GM13976 (cell line): ENCODE measurements at regions not wholly inside any gene's neighbourhood (a gene's known extent, or its start where the extent isn't known, plus 50 kb on each side); places are given as distances from the start of the nearest gene placed in this dataset.

Experiments
- DNase-seq: peaks from one replicate; pipeline ENCODE4 v3.0.0; 2012; ENCODE audit warnings: low spot score
- in situ Hi-C: fragments of 300-500 bp; cut with MboI; formaldehyde crosslinking; loops from one replicate; pipeline ENCODE4 v1.12.0; 2022; ENCODE audit warnings: low sequenced_read_pairs, mixed read lengths, inconsistent platforms; ENCODE audit not compliant: unreplicated experiment
- TF ChIP-seq, protein P1 (sequence below): IDR thresholded peaks from 2 replicates; pipeline ENCODE4 v1.5.1; 2012; ENCODE audit warnings: borderline replicate concordance, mild to moderate bottlenecking; ENCODE audit not compliant: insufficient read depth; ENCODE audit errors: extremely low read depth, missing control alignments, control extremely low read depth

DNA sequence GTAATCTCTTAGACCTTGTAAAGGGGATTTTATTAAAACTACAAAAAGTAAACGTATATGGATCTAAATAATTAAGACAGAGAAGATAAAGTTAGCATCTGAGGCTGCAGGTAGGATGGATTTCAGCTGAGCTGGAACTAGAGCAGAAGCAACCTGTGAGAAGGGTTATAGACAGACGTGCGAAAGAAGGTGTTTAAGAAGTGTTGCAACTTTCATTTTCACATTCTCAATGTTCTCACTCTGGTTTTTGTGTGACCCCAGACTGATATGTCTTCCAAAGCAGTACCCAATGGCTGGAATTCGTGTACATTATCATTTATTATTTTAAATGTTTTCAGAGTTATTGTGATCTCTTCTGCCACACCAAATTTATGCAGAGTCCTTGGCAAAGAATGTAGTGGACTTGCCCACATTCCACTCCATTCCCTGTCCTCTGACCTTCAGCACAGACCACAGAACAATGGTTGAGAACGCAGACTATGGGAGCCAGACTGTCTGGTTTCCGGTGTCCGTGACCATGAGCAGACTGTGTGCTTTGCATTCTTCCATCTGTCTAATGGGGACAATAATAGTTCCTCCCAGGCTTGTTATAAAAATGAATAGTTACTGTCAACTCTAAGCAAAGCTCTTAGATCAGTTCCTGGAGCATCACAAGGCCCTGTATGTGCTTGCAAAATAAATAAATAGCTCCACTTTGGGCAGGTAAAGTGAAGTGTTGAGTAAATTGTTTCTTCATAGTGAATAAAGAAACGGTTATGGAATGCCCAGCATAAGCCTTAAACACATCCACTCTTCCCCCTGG lies 140.6 kb upstream of the SAMSN1 start:
- in situ Hi-C loops: no loop called here
- TF ChIP-seq, protein P1, sequence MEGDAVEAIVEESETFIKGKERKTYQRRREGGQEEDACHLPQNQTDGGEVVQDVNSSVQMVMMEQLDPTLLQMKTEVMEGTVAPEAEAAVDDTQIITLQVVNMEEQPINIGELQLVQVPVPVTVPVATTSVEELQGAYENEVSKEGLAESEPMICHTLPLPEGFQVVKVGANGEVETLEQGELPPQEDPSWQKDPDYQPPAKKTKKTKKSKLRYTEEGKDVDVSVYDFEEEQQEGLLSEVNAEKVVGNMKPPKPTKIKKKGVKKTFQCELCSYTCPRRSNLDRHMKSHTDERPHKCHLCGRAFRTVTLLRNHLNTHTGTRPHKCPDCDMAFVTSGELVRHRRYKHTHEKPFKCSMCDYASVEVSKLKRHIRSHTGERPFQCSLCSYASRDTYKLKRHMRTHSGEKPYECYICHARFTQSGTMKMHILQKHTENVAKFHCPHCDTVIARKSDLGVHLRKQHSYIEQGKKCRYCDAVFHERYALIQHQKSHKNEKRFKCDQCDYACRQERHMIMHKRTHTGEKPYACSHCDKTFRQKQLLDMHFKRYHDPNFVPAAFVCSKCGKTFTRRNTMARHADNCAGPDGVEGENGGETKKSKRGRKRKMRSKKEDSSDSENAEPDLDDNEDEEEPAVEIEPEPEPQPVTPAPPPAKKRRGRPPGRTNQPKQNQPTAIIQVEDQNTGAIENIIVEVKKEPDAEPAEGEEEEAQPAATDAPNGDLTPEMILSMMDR: no peak
- DNase-seq: peak; percentile 31

DNA sequence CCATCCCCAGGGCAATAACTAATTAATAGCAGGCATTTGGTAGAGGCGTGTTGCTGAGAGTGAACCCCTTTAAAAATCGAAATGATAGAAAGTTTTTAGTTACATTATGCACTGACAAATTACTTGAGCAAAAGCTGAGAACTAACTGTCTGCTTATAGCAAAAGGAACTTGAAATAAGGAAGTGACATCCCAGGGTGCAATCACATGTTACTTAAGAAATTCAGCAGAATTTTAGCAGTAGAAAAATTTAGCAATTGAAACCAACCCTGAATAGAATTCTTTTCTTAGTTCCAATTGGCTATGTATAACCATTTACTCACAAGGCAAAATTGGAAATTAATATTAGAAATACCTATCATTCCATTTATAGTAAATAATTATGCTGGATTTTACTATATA lies 139.5 kb upstream of the SAMSN1 start:
- TF ChIP-seq, protein P1: no peak
- in situ Hi-C loops: no loop called here

DNA sequence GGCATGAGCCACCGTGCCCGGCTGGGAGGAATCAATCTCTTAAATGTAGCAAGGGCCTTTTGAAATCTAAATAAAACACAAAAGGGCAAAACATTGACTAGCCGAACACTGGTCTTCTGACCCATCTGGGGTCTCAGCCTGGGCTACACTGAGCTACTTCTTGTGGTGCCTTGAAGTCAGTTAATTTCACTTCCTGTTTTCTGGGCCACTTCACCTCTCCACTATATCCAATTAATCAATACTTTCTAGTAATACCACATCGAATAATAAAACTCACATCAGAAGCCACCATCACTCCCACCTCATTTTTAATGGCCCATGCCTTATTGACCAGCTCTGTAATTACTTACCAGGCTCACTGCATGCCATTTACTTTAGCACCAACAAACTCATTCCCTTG lies 138.0 kb upstream of the SAMSN1 start:
- no peak for DNase-seq
- in situ Hi-C loops: no loop called here
- TF ChIP-seq, protein P1: no peak

More for the DNA sequence above, 139.5 kb upstream of the SAMSN1 start:
- DNase-seq: no peak

DNA sequence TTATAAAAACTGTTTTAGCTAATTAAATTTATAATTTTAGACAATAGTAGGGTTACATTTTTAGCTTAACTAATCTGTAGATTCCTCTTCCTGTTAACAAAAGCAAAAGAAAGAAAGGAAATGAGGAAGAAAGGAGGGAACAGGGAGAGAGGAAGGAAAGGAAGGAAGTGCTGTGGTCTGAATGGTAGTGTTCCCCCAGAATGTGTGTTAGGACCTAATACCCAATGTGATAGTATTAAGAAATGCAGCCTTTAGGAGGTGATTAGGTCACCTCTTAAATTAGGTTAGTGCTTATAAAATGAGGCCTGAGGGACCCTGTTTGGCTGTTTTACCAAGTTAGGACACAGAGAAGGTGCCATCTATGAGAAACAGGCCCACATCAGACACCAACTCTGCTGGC lies 136.9 kb upstream of the SAMSN1 start:
- TF ChIP-seq, protein P1: no peak
- in situ Hi-C loops: no loop called here
- DNase-seq: no peak

DNA sequence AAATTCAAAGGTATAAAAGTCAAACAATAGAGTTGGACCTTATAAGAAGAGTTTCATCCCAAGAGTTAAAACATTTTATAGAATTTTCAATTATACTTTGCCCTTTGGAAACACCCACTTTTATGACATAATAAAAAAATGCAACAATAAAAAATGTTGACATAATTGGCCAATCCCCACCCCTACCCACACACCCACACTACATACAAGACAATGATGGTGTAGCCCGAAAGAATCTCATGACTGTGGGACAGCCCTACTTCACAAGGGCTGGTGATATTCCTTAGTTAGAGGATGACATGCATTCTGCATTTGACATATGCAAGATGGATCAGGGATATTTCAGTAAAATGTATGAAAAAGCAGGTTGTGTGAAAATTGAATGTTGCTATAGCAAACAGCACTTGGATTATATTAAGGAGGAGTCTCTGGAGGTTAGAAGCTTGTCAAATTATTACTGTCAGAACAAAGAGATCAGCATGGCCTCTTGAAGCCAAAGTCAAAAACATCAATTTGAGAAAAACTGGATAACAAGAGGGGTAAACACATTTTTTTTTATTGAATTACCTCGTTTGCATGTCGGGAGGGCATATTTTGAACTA lies 133.0 kb upstream of the SAMSN1 start:
- TF ChIP-seq, protein P1: no peak
- DNase-seq: no peak
- in situ Hi-C loops: no loop called here

DNA sequence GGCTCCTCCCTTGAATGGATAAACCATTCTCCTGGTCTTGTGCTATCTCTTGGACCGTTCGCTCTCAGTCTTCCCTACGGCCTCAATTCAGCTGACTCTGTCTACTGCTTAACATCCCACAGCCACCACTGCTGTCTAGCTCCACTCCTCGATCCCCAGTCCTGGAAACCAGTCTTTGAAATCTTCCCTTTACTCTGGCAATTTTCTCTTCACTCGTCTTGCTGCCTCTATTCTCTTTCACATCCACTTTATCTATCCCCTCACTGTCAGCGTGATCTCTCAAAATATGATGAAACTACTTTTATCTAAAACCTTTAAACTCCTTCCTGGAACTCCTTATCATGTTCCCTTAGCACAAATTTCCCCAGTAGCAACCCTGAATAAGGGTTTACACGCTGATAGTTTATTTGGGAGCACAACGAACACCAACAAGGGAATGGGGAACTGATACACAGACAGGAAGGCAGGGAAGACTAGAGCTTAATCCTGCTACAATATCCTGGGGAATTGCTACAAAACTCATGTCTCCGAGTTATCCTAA lies 131.6 kb upstream of the SAMSN1 start:
- in situ Hi-C loops: no loop called here
- DNase-seq: no peak
- TF ChIP-seq, protein P1: no peak

DNA sequence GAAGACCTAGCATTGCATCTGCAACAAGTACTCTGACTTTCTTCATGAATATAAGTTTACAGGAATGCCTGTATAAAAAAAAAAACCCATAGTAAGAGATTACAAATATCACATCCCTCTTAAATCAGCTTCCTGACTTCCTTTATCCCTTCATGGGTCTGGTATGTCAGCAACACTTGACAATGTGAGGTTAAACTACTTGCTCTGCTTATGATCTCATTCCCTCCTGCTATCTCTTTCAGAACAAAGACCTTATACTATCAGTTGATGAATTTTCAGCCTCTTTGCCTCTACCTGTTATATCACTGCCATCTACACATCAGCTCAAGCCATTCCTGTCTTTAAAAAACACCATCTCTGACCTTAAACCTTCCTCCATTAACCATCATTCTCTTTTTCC lies 130.9 kb upstream of the SAMSN1 start:
- TF ChIP-seq, protein P1: no peak
- in situ Hi-C loops: no loop called here
- DNase-seq: no peak
